Ovary (tissue), 3 donors: ENCODE measurements at regions not wholly inside any gene's neighbourhood (a gene's known extent, or its start where the extent isn't known, plus 50 kb on each side); places are given as distances from the start of the nearest gene placed in this dataset.

Experiments used
- EP300 ChIP-seq: sonication (generic); formaldehyde crosslinking; IDR thresholded peaks from one replicate; pipeline ENCODE4 v1.6.1; 2017; ENCODE audit warnings: antibody characterized with exemption
- POLR2A ChIP-seq: fragments of 450-650 bp; IDR thresholded peaks from one replicate; pipeline ENCODE4 v1.6.1; 2017; ENCODE audit warnings: antibody characterized with exemption, mild to moderate bottlenecking, moderate library complexity
- TF ChIP-seq, protein P1 (sequence below), 3 donors: fragments of 450-650 bp in 2 of 3; fragments of 200-600 bp in 1 of 3; IDR thresholded peaks; one replicate each; pipeline versions ENCODE4 v1.5.1 to v1.8.0; 2016 to 2022; ENCODE audit warnings: antibody characterized with exemption in 3 of 3, mild to moderate bottlenecking in 1 of 3
- donor health status: DM: no; HTN: no; CAD: no.

GRCh38 chr10:84921701-84922100, 593.3 kb downstream of the CCSER2 start:
- TF ChIP-seq, protein P1, sequence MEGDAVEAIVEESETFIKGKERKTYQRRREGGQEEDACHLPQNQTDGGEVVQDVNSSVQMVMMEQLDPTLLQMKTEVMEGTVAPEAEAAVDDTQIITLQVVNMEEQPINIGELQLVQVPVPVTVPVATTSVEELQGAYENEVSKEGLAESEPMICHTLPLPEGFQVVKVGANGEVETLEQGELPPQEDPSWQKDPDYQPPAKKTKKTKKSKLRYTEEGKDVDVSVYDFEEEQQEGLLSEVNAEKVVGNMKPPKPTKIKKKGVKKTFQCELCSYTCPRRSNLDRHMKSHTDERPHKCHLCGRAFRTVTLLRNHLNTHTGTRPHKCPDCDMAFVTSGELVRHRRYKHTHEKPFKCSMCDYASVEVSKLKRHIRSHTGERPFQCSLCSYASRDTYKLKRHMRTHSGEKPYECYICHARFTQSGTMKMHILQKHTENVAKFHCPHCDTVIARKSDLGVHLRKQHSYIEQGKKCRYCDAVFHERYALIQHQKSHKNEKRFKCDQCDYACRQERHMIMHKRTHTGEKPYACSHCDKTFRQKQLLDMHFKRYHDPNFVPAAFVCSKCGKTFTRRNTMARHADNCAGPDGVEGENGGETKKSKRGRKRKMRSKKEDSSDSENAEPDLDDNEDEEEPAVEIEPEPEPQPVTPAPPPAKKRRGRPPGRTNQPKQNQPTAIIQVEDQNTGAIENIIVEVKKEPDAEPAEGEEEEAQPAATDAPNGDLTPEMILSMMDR (IDR thresholded peaks at IDR 0.05): no peak
- TF ChIP-seq POLR2A (no peak), EP300 (no peak)
